Amniotic epithelial cell (primary cell): ENCODE measurements at regions not wholly inside any gene's neighbourhood (a gene's known extent, or its start where the extent isn't known, plus 50 kb on each side); places are given as distances from the start of the nearest gene placed in this dataset.
"Not testable (repeated sequence)": the region's sequence is repeated elsewhere in the genome, so short reads cannot be mapped to it uniquely, and the experiment has no call there.

Experiments
- DNase-seq: peaks from one replicate; pipeline ENCODE4 v3.0.0-alpha.2; 2010; ENCODE audit warnings: low read depth

- no peak for DNase-seq
Measured at GRCh38 chr13:40047322-40047771, 391.9 kb downstream of the COG6 start.

- DNase-seq, result no peak
Measured at GRCh38 chr13:40048551-40048950, 393.1 kb downstream of the COG6 start.

GRCh38 chr13:40052954-40053353 is 397.5 kb downstream of the COG6 start:
- DNase-seq, result no peak

- no peak for DNase-seq
Measured at GRCh38 chr13:40053401-40053800, 397.9 kb downstream of the COG6 start.

GRCh38 chr13:40054422-40054821 is 399.0 kb downstream of the COG6 start:
- not testable (repeated sequence) for DNase-seq

GRCh38 chr13:40056898-40057619 is 401.6 kb downstream of the COG6 start:
- no peak for DNase-seq

- DNase-seq, result peak; percentile 96
Measured at GRCh38 chr13:40058757-40059236, 403.3 kb downstream of the COG6 start.

- DNase-seq, result peak; percentile 80
Measured at GRCh38 chr13:40059540-40060232, 404.2 kb downstream of the COG6 start.

- peak; percentile 87 for DNase-seq
Measured at GRCh38 chr13:40060296-40061007, 405.0 kb downstream of the COG6 start.

- peak; percentile 98 for DNase-seq
Measured at GRCh38 chr13:40061466-40062450, 406.3 kb downstream of the COG6 start.

GRCh38 chr13:40063278-40063698 is 407.8 kb downstream of the COG6 start:
- DNase-seq, result peak; percentile 29

- peak; percentile 58 for DNase-seq
Measured at GRCh38 chr13:40063703-40064102, 408.2 kb downstream of the COG6 start.

GRCh38 chr13:40064154-40065097 is 409.0 kb downstream of the COG6 start:
- DNase-seq, result peak; percentile 94

- DNase-seq, result peak; percentile 80
Measured at GRCh38 chr13:40069173-40070044, 413.9 kb downstream of the COG6 start.

- no peak for DNase-seq
Measured at GRCh38 chr13:40070357-40070756, 414.9 kb downstream of the COG6 start.

GRCh38 chr13:40072663-40073120 is 417.2 kb downstream of the COG6 start:
- DNase-seq, result no peak

- peak; percentile 85 for DNase-seq
Measured at GRCh38 chr13:40074338-40074737, 418.9 kb downstream of the COG6 start.

GRCh38 chr13:40075281-40075680 is 419.8 kb downstream of the COG6 start:
- no peak for DNase-seq

- DNase-seq, result no peak
Measured at GRCh38 chr13:40076765-40077362, 421.4 kb downstream of the COG6 start.
